A549 (cell line): ENCODE measurements at regions not wholly inside any gene's neighbourhood (a gene's known extent, or its start where the extent isn't known, plus 50 kb on each side); places are given as distances from the start of the nearest gene placed in this dataset.

Source experiments
- ATAC-seq, 2 experiments: fragments of 200-7000 bp in 1 of 2; fragments of >200 bp in 1 of 2; cut with Nextera tagmentation in 1 of 2; cut with Tn5 transposase in 1 of 2; 3 replicates each; pipeline versions ENCODE4 v1.8.0 to v1.9.1; 2018 to 2020; ENCODE audit warnings: mild to moderate bottlenecking in 1 of 2, moderate library complexity in 1 of 2
- CTCF ChIA-PET: fragments of 300-600 bp; sonication (Branson Sonifier 250); formaldehyde crosslinking; extraction: SDS; loops from one replicate; lab custom pipeline; 2021; ENCODE audit warnings: antibody characterized with exemption, inconsistent platforms; lab: Yijun Ruan, JAX
- POLR2A ChIA-PET: fragments of 350-600 bp; formaldehyde crosslinking; extraction: SDS; loops from one replicate; lab custom pipeline; 2021; ENCODE audit warnings: antibody characterized with exemption, inconsistent platforms; lab: Yijun Ruan, JAX
- DNase-seq, 2 experiments: peaks; one replicate each; pipeline versions ENCODE4 v3.0.0 to v3.0.0-alpha.2; 2011 to 2016; ENCODE audit warnings: low read depth in 1 of 2, low spot score in 1 of 2
- FAIRE-seq: peaks from 2 replicates; lab custom pipeline; 2011; peaks lifted over from hg19 to GRCh38; lab: Jason Lieb, UNC
- H3K27ac ChIP-seq, 2 experiments: fragments of >200 bp; sonication (Bioruptor Twin); formaldehyde crosslinking; 3 replicates each; pipeline ENCODE4 v1.5.1; 2016 to 2017
- H3K4me1 ChIP-seq: fragments of >200 bp; sonication (Bioruptor Twin); formaldehyde crosslinking; 3 replicates; pipeline ENCODE4 v1.6.1; 2016
- H3K4me2 ChIP-seq: fragments of >200 bp; sonication (Bioruptor Twin); formaldehyde crosslinking; 3 replicates; pipeline ENCODE4 v1.6.1; 2016
- H3K4me3 ChIP-seq: fragments of >200 bp; sonication (Bioruptor Twin); formaldehyde crosslinking; 3 replicates; pipeline ENCODE4 v1.5.1; 2016
- H3K9me3 ChIP-seq: fragments of >200 bp; sonication (Bioruptor Twin); formaldehyde crosslinking; 3 replicates; pipeline ENCODE4 v1.6.1; 2016
- ATOH8 ChIP-seq: fragments of 250-450 bp; sonication (Bioruptor Pico); IDR thresholded peaks from 2 replicates; pipeline ENCODE4 v1.5.0; 2020; ENCODE audit warnings: low read depth, mild to moderate bottlenecking, moderate library complexity
- CBX2 ChIP-seq: fragments of 200-600 bp; sonication (generic); IDR thresholded peaks from 2 replicates; pipeline ENCODE4 v1.6.1; 2016; ENCODE audit warnings: low read depth, mild to moderate bottlenecking, borderline replicate concordance
- CEBPB ChIP-seq, 2 experiments: fragments of >200 bp in 1 of 2; sonication (Bioruptor Twin) in 1 of 2; formaldehyde crosslinking in 1 of 2; IDR thresholded peaks; 2 replicates each; pipeline ENCODE4 v1.6.1; 2012 to 2016
- CHD4 ChIP-seq: fragments of 200-600 bp; sonication (generic); IDR thresholded peaks from 2 replicates; pipeline ENCODE4 v1.6.1; 2016; ENCODE audit warnings: antibody characterized with exemption, mild to moderate bottlenecking, borderline replicate concordance
- CTCF ChIP-seq: fragments of >200 bp; sonication (Bioruptor Twin); formaldehyde crosslinking; IDR thresholded peaks from 3 replicates; pipeline ENCODE4 v1.5.1; 2016
- E2F6 ChIP-seq: IDR thresholded peaks from 2 replicates; pipeline ENCODE4 v1.6.1; 2012; ENCODE audit warnings: low read depth, borderline replicate concordance
- EP300 ChIP-seq, 2 experiments: fragments of >200 bp; sonication (Bioruptor Twin); formaldehyde crosslinking; IDR thresholded peaks; 2 replicates in 1 of 2; 3 replicates in 1 of 2; pipeline ENCODE4 v1.6.1; 2016 to 2017
- ESRRA ChIP-seq: fragments of 150-350 bp; IDR thresholded peaks from 2 replicates; pipeline ENCODE4 v1.6.1; 2014; ENCODE audit warnings: mild to moderate bottlenecking, low read length, borderline replicate concordance
- FOSB ChIP-seq: fragments of 250-450 bp; sonication (Bioruptor Pico); IDR thresholded peaks from 2 replicates; pipeline ENCODE4 v1.5.0; 2020; ENCODE audit warnings: mild to moderate bottlenecking, moderate library complexity
- HES2 ChIP-seq: fragments of >200 bp; sonication (Bioruptor Twin); formaldehyde crosslinking; IDR thresholded peaks from 2 replicates; pipeline ENCODE4 v1.6.1; 2016
- KDM5A ChIP-seq: fragments of 200-600 bp; sonication (generic); IDR thresholded peaks from 2 replicates; pipeline ENCODE4 v1.6.1; 2016; ENCODE audit warnings: antibody characterized with exemption, mild to moderate bottlenecking
- MYC ChIP-seq: IDR thresholded peaks from 2 replicates; pipeline ENCODE4 v1.6.1; 2012; ENCODE audit warnings: mild to moderate bottlenecking, inconsistent platforms, low read length, improper control_type of control experiment, borderline replicate concordance
- NFE2L2 ChIP-seq: fragments of 150-350 bp; conservative IDR thresholded peaks from 2 replicates; pipeline ENCODE4 v1.6.1; 2014; ENCODE audit warnings: low read length
- PHF8 ChIP-seq: fragments of 200-600 bp; sonication (generic); IDR thresholded peaks from 2 replicates; pipeline ENCODE4 v1.6.1; 2016; ENCODE audit warnings: low read depth, mild to moderate bottlenecking, antibody characterized with exemption, moderate library complexity, borderline replicate concordance
- RAD21 ChIP-seq, 2 experiments: fragments of >200 bp in 1 of 2; sonication (Bioruptor Twin) in 1 of 2; formaldehyde crosslinking in 1 of 2; IDR thresholded peaks in 1 of 2; conservative IDR thresholded peaks in 1 of 2; 2 replicates in 1 of 2; 3 replicates in 1 of 2; pipeline ENCODE4 v1.6.1; 2012 to 2018; ENCODE audit warnings: inconsistent platforms in 1 of 2
- RARB ChIP-seq: fragments of 250-450 bp; sonication (Bioruptor Pico); IDR thresholded peaks from 2 replicates; pipeline ENCODE4 v1.8.0; 2021; ENCODE audit warnings: mild to moderate bottlenecking, moderate library complexity
- RNF2 ChIP-seq: fragments of 200-600 bp; sonication (generic); IDR thresholded peaks from 2 replicates; pipeline ENCODE4 v1.6.1; 2016; ENCODE audit warnings: low read depth, mild to moderate bottlenecking, antibody characterized with exemption, moderate library complexity, borderline replicate concordance
- TFCP2L1 ChIP-seq: fragments of 250-450 bp; sonication (Bioruptor Pico); IDR thresholded peaks from 2 replicates; pipeline ENCODE4 v1.5.0; 2021; ENCODE audit warnings: mild to moderate bottlenecking
- TP53 ChIP-seq: fragments of 250-450 bp; sonication (Bioruptor Pico); IDR thresholded peaks from 2 replicates; pipeline ENCODE4 v1.5.0; 2021; ENCODE audit warnings: mild to moderate bottlenecking, moderate library complexity
- ZC3H11A ChIP-seq: fragments of 450-650 bp; IDR thresholded peaks from 2 replicates; pipeline ENCODE4 v1.6.1; 2014; ENCODE audit warnings: antibody characterized with exemption, mild to moderate bottlenecking
- ZFP36 ChIP-seq: fragments of 450-650 bp; IDR thresholded peaks from 2 replicates; pipeline ENCODE4 v1.6.1; 2014; ENCODE audit warnings: borderline replicate concordance; ENCODE audit not compliant: partially characterized antibody
- ZNF302 ChIP-seq: fragments of 250-450 bp; sonication (Bioruptor Pico); IDR thresholded peaks from 2 replicates; pipeline ENCODE4 v1.9.0; 2021; ENCODE audit warnings: inconsistent platforms, mild to moderate bottlenecking, moderate library complexity
- ZSCAN20 ChIP-seq: fragments of 250-450 bp; sonication (Bioruptor Pico); IDR thresholded peaks from 2 replicates; pipeline ENCODE4 v1.8.0; 2022; ENCODE audit warnings: mild to moderate bottlenecking, moderate library complexity
- WGBS: methylation state at CpG from one replicate; pipeline ENCODE4 v1.1.6; 2017; ENCODE audit errors: missing lambda C conversion rate; 5-methylcytosine and 5-hydroxymethylcytosine counted together

- CTCF ChIA-PET: no interaction called here
- Histone ChIP-seq H3K4me2 (no peak overlapping the region), H3K9me3 (no peaks in the 10 kb centered on the region), H3K4me3 (no peak overlapping the region), H3K27ac (no peak overlapping the region)
- ATAC-seq: no peak
- WGBS: 21% methylated on average over 10 of the region's 10 CpGs
- TF ChIP-seq RARB (no peak), ATOH8 (CRISPR knock-in tag) (no peak)
- TF ChIP-seq, all 56 proteins: peak for 0
- FAIRE-seq: no peak
- no peaks in the 10 kb centered on the region for H3K4me1 ChIP-seq
- POLR2A ChIA-PET: no interaction called here
- DNase-seq: no peak
These were observed 655.7 kb downstream of the AACS start for GRCh38 chr12:125720961-125721360.

- no peak for FAIRE-seq
- Histone ChIP-seq H3K27ac (no peak overlapping the region), H3K4me3 (no peak overlapping the region), H3K4me1 (no peaks in the 10 kb centered on the region)
- ATAC-seq: no peak
- TF ChIP-seq TP53 (CRISPR knock-in tag): no peak
- TF ChIP-seq RAD21 (conservative IDR thresholded peaks at IDR 0.05 in 1 of 2, IDR thresholded peaks at IDR 0.05 in 1 of 2): peak in 1 of 2 experiments; percentile 9; a peak in 1 of 5 replicates
- no peak for TF ChIP-seq E2F6
- TF ChIP-seq, all 56 proteins: peak for 1
- CTCF ChIA-PET: no interaction called here
- POLR2A ChIA-PET: no interaction called here
- WGBS: 0% methylated on average over 1 of the region's 1 CpG
- DNase-seq: peak in 1 of 2 experiments; percentile 14
- Histone ChIP-seq H3K4me2 (no peak overlapping the region), H3K9me3 (no peaks in the 10 kb centered on the region)
These were observed 668.9 kb downstream of the AACS start for GRCh38 chr12:125734137-125734536.

- CTCF ChIA-PET: no interaction called here
- no peak for FAIRE-seq
These were observed 673.0 kb downstream of the AACS start for GRCh38 chr12:125738211-125738610.

GRCh38 chr12:125742413-125742812, 677.2 kb downstream of the AACS start:
- WGBS: 18% methylated on average over 8 of the region's 8 CpGs
- CTCF ChIA-PET: no interaction called here
- POLR2A ChIA-PET: no interaction called here

More at GRCh38 chr12:125738211-125738610, 673.0 kb downstream of the AACS start:
- no peak overlapping the region for H3K27ac ChIP-seq
- ATAC-seq (no peak), DNase-seq (no peak)
- TF ChIP-seq RARB (no peak), HES2 (no peak), FOSB (CRISPR knock-in tag) (no peak), ZFP36 (no peak), CEBPB (IDR thresholded peaks at IDR 0.05) (no peak), KDM5A (no peak), TP53 (CRISPR knock-in tag) (no peak), RNF2 (no peak), ZNF302 (CRISPR knock-in tag) (no peak), EP300 (IDR thresholded peaks at IDR 0.05) (no peak), NFE2L2 (no peak), CHD4 (no peak)
- H3K9me3 ChIP-seq: no peaks in the 10 kb centered on the region
- POLR2A ChIA-PET: no interaction called here
- no peak overlapping the region for H3K4me2 ChIP-seq
- no peak overlapping the region for H3K4me3 ChIP-seq
- WGBS: 25% methylated on average over 1 of the region's 1 CpG
- no peaks in the 10 kb centered on the region for H3K4me1 ChIP-seq

More at GRCh38 chr12:125742413-125742812, 677.2 kb downstream of the AACS start:
- Histone ChIP-seq H3K9me3 (no peaks in the 10 kb centered on the region), H3K4me3 (no peak overlapping the region), H3K27ac (no peak overlapping the region), H3K4me1 (no peaks in the 10 kb centered on the region), H3K4me2 (no peak overlapping the region)
- DNase-seq (no peak), ATAC-seq (no peak), FAIRE-seq (no peak)
- TF ChIP-seq ZSCAN20 (CRISPR knock-in tag) (no peak), MYC (no peak), CBX2 (no peak), CTCF (no peak), ZC3H11A (no peak), CHD4 (no peak), PHF8 (no peak), TFCP2L1 (CRISPR knock-in tag) (no peak), ESRRA (no peak)
